Naive thymus-derived CD8-positive, alpha-beta T cell (primary cell): ENCODE measurements at regions not wholly inside any gene's neighbourhood (a gene's known extent, or its start where the extent isn't known, plus 50 kb on each side); places are given as distances from the start of the nearest gene placed in this dataset.

Experiments used
- ATAC-seq, 2 donors: fragments of 150-1000 bp; cut with Tn5 transposase in 1 of 2; sonication (Bioruptor Pico), chemical (Tn5 transposase) in 1 of 2; 1 replicate in 1 of 2; 2 replicates in 1 of 2; pipeline ENCODE4 v1.10.0; 2021; ENCODE audit warnings: mild to moderate bottlenecking in 2 of 2, moderate library complexity in 2 of 2
- POLR2A ChIA-PET: fragments of 350-600 bp; sonication (Branson Sonifier 250); formaldehyde crosslinking; loops from one replicate; lab custom pipeline; 2021; ENCODE audit warnings: antibody characterized with exemption; lab: Charles Lee
- DNase-seq, 10 donors: peaks; one replicate each; pipeline versions ENCODE4 v3.0.0 to v3.0.0-alpha.2; 2020 to 2022
- H3K27ac Mint-ChIP-seq, 10 donors: one replicate each; pipeline ENCODE4 v1.8.0; 2020 to 2022; ENCODE audit warnings: mild to moderate bottlenecking in 10 of 10, mixed read lengths in 10 of 10, moderate library complexity in 4 of 10, inconsistent platforms in 1 of 10
- H3K27me3 Mint-ChIP-seq, 5 donors: one replicate each; pipeline ENCODE4 v1.8.0; 2021 to 2022; ENCODE audit warnings: mixed read lengths in 5 of 5
- H3K36me3 Mint-ChIP-seq, 3 donors: one replicate each; pipeline ENCODE4 v1.8.0; 2020 to 2022; ENCODE audit warnings: mixed read lengths in 3 of 3, mild to moderate bottlenecking in 2 of 3, inconsistent platforms in 1 of 3
- H3K4me1 Mint-ChIP-seq, 4 donors: one replicate each; pipeline ENCODE4 v1.8.0; 2021 to 2022; ENCODE audit warnings: mixed read lengths in 4 of 4
- H3K4me3 Mint-ChIP-seq, 10 donors: one replicate each; pipeline ENCODE4 v1.8.0; 2020 to 2022; ENCODE audit warnings: mild to moderate bottlenecking in 10 of 10, mixed read lengths in 10 of 10, moderate library complexity in 6 of 10, inconsistent platforms in 1 of 10
- H3K9me3 Mint-ChIP-seq, 9 donors: one replicate each; pipeline ENCODE4 v1.8.0; 2020 to 2022; ENCODE audit warnings: mixed read lengths in 9 of 9, mild to moderate bottlenecking in 3 of 9, inconsistent platforms in 1 of 9, moderate library complexity in 1 of 9

DNA sequence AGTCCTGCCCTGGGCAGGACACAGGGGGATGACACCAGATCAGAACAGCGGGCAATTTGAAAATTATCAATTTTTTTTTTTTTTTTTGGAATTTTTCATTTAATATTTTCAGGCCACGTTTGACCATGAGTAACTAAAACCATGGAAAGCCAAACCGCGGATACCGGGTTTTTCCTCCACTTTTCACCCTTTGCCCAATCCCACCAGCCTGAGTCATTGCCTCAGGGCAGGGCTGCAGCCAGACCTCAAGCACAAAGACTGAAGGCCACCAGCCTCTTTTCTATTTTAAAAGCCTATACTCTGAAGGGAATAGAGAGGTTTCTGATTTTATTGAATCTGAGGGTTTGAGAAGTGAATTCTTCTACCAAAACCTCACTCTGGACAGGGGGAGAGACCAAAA, 381.1 kb downstream of the IRS1 start:
- Mint-ChIP-seq H3K4me1 (peaks cover 4 to 6% (median 5%) of the 10 kb centered on the region in 4 donors), H3K27me3 (peaks cover 0 to 8% (median 3%) of the 10 kb centered on the region in 5 donors), H3K4me3 (no peak overlapping the region), H3K36me3 (no peaks in the 10 kb centered on the region), H3K9me3 (peaks cover 0 to 3% (median 0%) of the 10 kb centered on the region in 9 donors), H3K27ac (no peak overlapping the region)
- ATAC-seq, result no peak
- POLR2A ChIA-PET, result no interaction called here
- DNase-seq, result no peak

DNA sequence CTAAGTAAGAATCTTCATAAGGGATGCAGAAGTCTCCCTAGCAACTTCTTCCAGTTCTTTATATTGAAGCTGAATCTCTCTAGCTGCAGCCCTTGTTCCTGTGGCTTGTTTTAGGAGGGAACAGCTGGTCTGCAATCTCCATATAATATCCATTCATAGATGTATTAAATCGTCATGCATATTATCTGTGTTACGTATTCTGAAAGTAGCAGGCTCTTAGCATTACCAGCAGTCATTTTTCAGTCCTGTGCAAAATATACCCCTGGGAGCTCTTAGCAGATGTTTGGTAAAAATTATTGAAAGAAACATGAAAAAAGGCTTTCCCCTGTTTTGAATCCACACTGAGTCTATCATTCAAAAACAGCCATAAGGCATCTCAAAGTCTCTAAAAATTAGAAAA, 385.3 kb downstream of the IRS1 start:
- no peak overlapping the region for H3K27ac Mint-ChIP-seq
- ATAC-seq (no peak), DNase-seq (no peak)
- peaks cover 6 to 26% (median 12%) of the 10 kb centered on the region in 5 donors for H3K27me3 Mint-ChIP-seq
- no peak overlapping the region for H3K4me3 Mint-ChIP-seq
- H3K36me3 Mint-ChIP-seq, result no peaks in the 10 kb centered on the region
- peaks cover 0 to 6% (median 0%) of the 10 kb centered on the region in 9 donors for H3K9me3 Mint-ChIP-seq
- no peaks in the 10 kb centered on the region for H3K4me1 Mint-ChIP-seq
- POLR2A ChIA-PET, result no interaction called here

DNA sequence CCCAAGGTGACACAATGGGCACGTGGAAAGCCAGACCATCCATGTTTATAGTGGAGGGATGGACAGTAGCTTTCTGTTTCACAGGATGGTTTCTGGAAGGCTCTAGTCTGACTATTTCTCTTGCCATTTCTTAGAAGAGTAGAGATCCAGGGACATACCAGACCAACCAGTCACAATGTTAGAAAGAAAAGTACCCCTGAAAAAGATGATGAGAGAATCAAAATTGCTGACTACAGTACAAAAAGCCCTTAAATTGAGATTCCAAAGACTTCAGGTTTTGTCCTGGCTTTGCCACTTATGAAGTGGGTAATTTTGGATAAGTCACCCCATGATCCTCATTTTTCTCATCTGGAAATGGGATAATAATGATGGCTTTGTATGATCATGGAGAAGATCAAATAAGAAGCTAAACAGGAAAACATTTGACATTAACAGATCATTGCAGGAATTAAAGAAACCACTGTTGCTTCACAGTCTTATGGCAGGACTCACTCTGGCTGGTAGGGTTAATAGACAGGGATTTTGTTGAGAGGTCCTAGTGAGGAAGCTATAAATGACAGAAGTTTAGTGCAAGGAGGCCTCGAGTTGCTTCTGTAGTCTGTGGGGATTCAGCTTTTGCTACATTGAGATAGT, 386.0 kb downstream of the IRS1 start:
- Mint-ChIP-seq H3K4me3 (no peak overlapping the region), H3K9me3 (peaks cover 0 to 6% (median 0%) of the 10 kb centered on the region in 9 donors), H3K27ac (no peak overlapping the region), H3K4me1 (no peaks in the 10 kb centered on the region), H3K36me3 (no peaks in the 10 kb centered on the region), H3K27me3 (peaks cover 10 to 34% (median 12%) of the 10 kb centered on the region in 5 donors)
- POLR2A ChIA-PET, result no interaction called here
- DNase-seq, result no peak
- ATAC-seq, result no peak

DNA sequence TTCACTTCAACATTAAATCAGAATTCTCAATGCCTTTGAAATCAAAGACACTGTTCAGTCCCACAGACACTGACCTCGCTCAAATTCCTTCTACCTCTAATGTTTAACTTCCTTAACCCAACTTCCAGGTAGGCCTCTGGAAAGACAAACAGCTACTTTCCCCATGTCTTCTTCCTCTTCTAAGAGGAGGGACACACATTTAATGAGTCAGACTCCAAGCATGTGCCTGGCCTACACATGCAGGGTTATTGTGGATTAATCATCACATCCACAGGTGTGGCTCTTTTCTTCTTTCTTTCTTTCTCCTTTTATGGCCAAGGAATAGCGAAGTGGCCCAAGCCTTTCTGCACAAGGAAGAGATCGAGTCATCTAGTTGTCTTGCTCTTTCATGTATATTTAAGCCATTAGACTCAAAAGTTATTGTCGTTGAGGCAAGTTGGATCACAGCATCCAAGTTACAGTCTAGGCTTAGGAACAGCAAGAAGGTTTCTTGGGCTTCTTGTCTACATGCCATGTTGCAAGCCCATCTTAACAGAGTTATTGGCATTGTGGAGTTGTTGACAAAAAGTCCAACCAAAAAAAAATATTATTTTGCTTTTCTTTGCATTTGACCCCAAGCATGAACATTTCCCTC, 387.8 kb downstream of the IRS1 start:
- H3K4me3 Mint-ChIP-seq, result no peak overlapping the region
- peaks cover 0 to 3% (median 0%) of the 10 kb centered on the region in 9 donors for H3K9me3 Mint-ChIP-seq
- no peaks in the 10 kb centered on the region for H3K36me3 Mint-ChIP-seq
- ATAC-seq (no peak), DNase-seq (no peak)
- peaks cover 0 to 2% (median 0%) of the 10 kb centered on the region in 4 donors for H3K4me1 Mint-ChIP-seq
- H3K27ac Mint-ChIP-seq, result peak overlapping the region in 1 of 10 donors; percentile 39
- POLR2A ChIA-PET, result no interaction called here
- H3K27me3 Mint-ChIP-seq, result peaks cover 11 to 37% (median 12%) of the 10 kb centered on the region in 5 donors

DNA sequence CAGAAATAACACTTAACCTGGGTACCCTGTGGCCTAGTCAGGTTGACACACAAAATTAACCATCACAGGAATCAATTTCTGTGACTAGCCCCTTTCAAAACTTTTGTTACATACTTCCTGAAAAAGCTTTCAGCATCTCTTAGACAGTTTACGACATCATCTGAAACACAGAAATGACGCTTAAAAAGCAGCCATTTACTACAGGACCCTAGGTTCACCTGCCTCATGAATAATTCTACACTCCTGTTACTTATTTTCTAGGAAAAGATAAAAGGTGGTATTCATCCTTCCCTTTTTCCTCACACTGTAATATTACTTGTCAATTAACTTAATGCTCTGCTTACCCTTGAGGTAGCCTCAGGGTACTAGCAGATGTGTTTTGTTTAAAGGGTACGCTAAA, 388.4 kb downstream of the IRS1 start:
- H3K4me1 Mint-ChIP-seq, result peaks cover 0 to 2% (median 0%) of the 10 kb centered on the region in 4 donors
- H3K9me3 Mint-ChIP-seq, result peaks cover 0 to 3% (median 0%) of the 10 kb centered on the region in 9 donors
- POLR2A ChIA-PET, result no interaction called here
- H3K4me3 Mint-ChIP-seq, result no peak overlapping the region
- H3K36me3 Mint-ChIP-seq, result no peaks in the 10 kb centered on the region
- ATAC-seq, result no peak
- no peak overlapping the region for H3K27ac Mint-ChIP-seq
- DNase-seq, result no peak
- peaks cover 11 to 37% (median 13%) of the 10 kb centered on the region in 5 donors for H3K27me3 Mint-ChIP-seq

DNA sequence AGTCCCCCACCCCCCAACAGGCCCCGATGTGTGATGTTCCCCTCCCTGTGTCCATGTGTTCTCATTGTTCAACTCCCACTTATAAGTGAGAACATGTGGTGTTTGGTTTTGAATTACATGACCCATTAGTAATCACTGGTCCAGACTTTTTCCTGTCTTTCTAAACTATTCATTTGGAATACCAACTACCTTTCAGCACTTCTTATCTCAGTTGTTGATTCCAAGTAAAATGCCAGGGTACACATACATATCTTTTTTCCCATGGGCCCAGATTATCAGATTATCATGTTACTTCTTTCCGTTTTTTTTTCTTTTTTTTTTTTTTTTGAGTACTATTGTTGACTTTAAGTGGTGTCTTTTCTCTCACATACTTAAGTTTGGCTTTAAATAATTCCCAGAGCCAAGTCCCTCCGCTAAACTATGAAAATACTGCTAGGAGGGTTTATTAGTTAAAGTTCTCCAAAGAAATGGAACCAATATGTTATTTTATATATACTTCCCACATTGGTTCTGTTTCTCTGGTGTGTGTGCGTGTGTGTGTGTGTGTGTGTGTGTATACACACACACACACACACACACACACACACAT, 389.3 kb downstream of the IRS1 start:
- Mint-ChIP-seq H3K27ac (no peak overlapping the region), H3K36me3 (no peaks in the 10 kb centered on the region), H3K27me3 (peaks cover 11 to 45% (median 17%) of the 10 kb centered on the region in 5 donors), H3K4me1 (peaks cover 0 to 2% (median 0%) of the 10 kb centered on the region in 4 donors), H3K9me3 (peaks cover 0 to 3% (median 0%) of the 10 kb centered on the region in 9 donors), H3K4me3 (no peak overlapping the region)
- no peak for ATAC-seq
- DNase-seq, result no peak
- POLR2A ChIA-PET, result no interaction called here

DNA sequence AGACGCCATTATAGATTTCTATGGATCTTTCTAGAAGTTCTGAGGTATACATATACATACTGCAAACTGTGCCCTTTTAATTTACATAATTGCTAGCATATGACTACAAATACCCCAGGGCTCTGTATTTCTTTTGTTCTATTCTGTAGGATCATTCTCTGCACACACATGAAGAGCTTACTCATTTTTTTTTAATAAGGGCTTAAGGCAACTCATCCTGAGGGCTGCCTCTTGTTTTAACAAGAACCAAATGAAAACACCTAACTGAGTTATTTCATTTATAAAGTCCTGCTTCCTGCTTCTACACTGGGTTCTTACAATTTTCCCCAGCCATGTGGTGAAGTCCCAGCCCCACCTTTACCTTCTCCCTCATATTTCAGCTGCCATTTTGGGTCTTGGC, 390.5 kb downstream of the IRS1 start:
- Mint-ChIP-seq H3K27me3 (peaks cover 12 to 57% (median 17%) of the 10 kb centered on the region in 5 donors), H3K27ac (no peak overlapping the region), H3K4me1 (peaks cover 0 to 2% (median 0%) of the 10 kb centered on the region in 4 donors), H3K36me3 (no peaks in the 10 kb centered on the region), H3K4me3 (no peak overlapping the region), H3K9me3 (peaks cover 0 to 3% (median 0%) of the 10 kb centered on the region in 9 donors)
- DNase-seq (no peak), ATAC-seq (no peak)
- POLR2A ChIA-PET, result no interaction called here

DNA sequence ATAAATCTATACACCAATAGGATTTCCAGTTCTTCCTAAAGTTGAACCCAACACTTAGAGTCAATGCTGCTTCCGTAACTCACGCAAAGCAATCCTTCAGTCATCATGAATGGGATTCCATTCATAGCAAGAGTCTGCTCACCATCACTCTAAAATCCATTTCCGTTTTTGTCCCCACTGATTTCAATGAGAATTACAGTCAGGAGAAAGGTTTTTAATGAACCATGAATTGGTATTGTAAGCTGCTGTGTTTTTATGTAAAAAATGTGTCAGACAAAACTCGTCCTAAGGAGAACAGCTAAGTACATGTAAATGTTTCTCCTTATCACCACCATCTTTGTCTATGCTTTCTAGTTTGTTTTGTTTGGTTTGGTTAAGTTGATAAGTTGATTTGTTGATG, 391.5 kb downstream of the IRS1 start:
- POLR2A ChIA-PET, result no interaction called here
- H3K4me1 Mint-ChIP-seq, result peaks cover 0 to 2% (median 0%) of the 10 kb centered on the region in 4 donors
- DNase-seq (no peak), ATAC-seq (no peak)
- peaks cover 9 to 67% (median 13%) of the 10 kb centered on the region in 5 donors for H3K27me3 Mint-ChIP-seq
- H3K9me3 Mint-ChIP-seq, result peaks cover 0 to 3% (median 0%) of the 10 kb centered on the region in 9 donors
- no peaks in the 10 kb centered on the region for H3K36me3 Mint-ChIP-seq
- H3K4me3 Mint-ChIP-seq, result no peak overlapping the region
- no peak overlapping the region for H3K27ac Mint-ChIP-seq

DNA sequence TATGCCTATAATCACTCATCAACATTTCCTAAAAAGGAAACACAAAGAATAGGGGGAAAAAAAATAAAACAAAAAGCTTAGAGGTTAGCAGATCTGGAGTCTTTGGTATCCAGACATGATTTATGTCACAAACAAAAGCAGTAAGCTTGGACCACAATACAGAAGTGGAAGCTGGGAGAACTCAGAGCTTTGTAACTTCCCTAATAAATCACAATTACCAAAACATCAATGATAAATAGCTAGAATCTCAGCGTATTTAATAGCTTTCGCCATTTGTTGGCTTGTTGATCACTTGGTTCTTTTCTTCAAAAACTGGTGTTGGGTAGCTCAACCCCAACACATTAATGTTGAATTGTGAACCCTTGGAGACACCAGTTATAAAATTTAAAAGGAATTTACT, 392.5 kb downstream of the IRS1 start:
- POLR2A ChIA-PET, result no interaction called here
- DNase-seq (no peak), ATAC-seq (no peak)
- Mint-ChIP-seq H3K36me3 (no peaks in the 10 kb centered on the region), H3K4me3 (no peak overlapping the region), H3K27ac (no peak overlapping the region), H3K9me3 (peaks cover 0 to 3% (median 0%) of the 10 kb centered on the region in 9 donors), H3K4me1 (peaks cover 0 to 2% (median 0%) of the 10 kb centered on the region in 4 donors), H3K27me3 (peaks cover 7 to 69% (median 11%) of the 10 kb centered on the region in 5 donors)

DNA sequence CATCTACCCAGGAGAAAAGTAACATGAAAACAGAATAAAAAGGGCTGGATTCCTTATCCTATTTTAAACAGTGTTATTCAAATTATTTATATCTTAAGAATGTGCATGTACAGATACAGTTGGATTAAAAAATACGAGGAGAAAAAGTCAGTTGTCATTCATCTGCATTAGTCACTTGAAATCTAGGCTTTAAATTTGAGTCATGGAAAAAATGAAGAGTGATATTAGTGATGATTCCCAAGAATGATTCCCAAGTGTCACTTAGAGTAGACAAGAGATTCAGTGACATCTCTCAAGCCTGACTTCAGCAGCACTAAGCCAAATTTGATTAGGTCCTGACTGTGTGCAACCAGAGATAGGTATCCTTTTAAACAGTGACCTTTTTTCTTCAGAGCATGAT, 394.2 kb downstream of the IRS1 start:
- H3K4me1 Mint-ChIP-seq, result peaks cover 0 to 2% (median 0%) of the 10 kb centered on the region in 4 donors
- DNase-seq, result no peak
- H3K36me3 Mint-ChIP-seq, result no peaks in the 10 kb centered on the region
- peaks cover 0 to 3% (median 0%) of the 10 kb centered on the region in 9 donors for H3K9me3 Mint-ChIP-seq
- POLR2A ChIA-PET, result no interaction called here
- no peak overlapping the region for H3K27ac Mint-ChIP-seq
- no peak overlapping the region for H3K4me3 Mint-ChIP-seq
- no peak for ATAC-seq
- peaks cover 11 to 66% (median 13%) of the 10 kb centered on the region in 5 donors for H3K27me3 Mint-ChIP-seq

DNA sequence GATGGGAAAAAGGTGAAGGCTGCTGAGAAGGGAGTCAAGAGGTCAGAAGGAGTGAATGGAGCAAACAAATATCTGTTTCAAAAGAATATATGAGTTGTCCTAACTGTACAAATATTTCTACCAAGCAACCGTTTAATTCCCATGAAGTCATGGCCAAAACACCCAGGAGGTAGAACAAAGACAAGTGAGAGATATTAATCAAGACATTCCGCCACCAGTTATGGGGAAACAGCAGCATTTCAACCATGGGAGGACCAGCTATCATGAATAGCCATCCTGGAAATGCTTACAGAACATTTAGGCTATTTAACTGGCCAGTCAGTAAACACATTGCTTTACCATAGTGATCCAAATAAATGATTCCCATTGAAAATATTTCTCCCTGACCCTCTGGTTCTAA, 396.3 kb downstream of the IRS1 start:
- no peak for ATAC-seq

DNA sequence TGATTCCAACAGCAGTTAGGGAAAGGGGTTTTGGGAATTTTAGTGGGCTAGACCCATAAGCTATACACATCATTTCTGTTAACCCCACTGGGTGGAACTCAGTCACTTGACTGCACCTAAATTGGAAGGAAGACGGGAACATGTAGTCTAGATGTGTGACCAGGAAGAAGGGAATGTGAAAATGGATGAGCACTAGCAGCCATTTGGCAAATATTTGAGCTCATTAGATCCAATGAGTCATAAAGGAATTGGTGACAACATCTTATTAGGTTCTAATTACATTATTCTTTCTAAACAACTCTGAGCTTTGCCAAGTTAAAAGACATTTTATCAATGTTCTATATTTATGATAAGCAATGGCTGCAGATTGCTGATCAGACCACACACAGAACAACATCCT, 400.6 kb downstream of the IRS1 start:
- POLR2A ChIA-PET, result no interaction called here
- Mint-ChIP-seq H3K27ac (no peak overlapping the region), H3K27me3 (peaks cover 2 to 26% (median 9%) of the 10 kb centered on the region in 5 donors), H3K4me3 (no peak overlapping the region), H3K4me1 (peaks cover 0 to 2% (median 0%) of the 10 kb centered on the region in 4 donors), H3K36me3 (no peaks in the 10 kb centered on the region), H3K9me3 (peaks cover 0 to 3% (median 0%) of the 10 kb centered on the region in 9 donors)
- ATAC-seq (no peak), DNase-seq (no peak)

More for the DNA sequence above, 396.3 kb downstream of the IRS1 start:
- Mint-ChIP-seq H3K4me3 (no peak overlapping the region), H3K4me1 (peaks cover 0 to 2% (median under 1%) of the 10 kb centered on the region in 4 donors), H3K27ac (no peak overlapping the region), H3K27me3 (peaks cover 4 to 48% (median 13%) of the 10 kb centered on the region in 5 donors), H3K36me3 (no peaks in the 10 kb centered on the region), H3K9me3 (peaks cover 0 to 3% (median 0%) of the 10 kb centered on the region in 9 donors)
- no peak for DNase-seq
- POLR2A ChIA-PET, result no interaction called here

DNA sequence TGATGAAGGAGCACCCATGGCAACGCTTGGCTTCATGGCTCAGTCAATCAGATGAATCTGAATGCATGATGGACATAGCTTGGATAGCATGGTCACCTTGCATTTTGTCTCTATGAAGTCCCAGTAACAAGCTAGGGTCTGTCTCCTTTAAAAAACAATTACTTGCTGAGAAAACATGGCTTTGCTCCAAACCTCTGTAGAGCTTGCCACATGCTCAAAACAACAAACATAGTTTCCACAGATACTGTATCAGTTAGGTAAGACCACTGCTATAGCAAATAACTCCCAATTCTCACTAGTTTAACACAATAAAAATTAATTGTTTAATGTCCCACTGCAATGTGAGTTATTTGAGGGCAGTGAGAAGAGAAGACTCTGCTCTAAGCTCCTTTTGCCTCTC, 401.0 kb downstream of the IRS1 start:
- H3K9me3 Mint-ChIP-seq, result peaks cover 0 to 3% (median 0%) of the 10 kb centered on the region in 9 donors
- no peaks in the 10 kb centered on the region for H3K36me3 Mint-ChIP-seq
- DNase-seq, result no peak
- H3K4me3 Mint-ChIP-seq, result no peak overlapping the region
- H3K4me1 Mint-ChIP-seq, result peaks cover 0 to 2% (median 0%) of the 10 kb centered on the region in 4 donors
- H3K27me3 Mint-ChIP-seq, result peaks cover 2 to 22% (median 9%) of the 10 kb centered on the region in 5 donors
- POLR2A ChIA-PET, result no interaction called here
- ATAC-seq, result no peak
- H3K27ac Mint-ChIP-seq, result no peak overlapping the region
